ENCODE measurements at regions not wholly inside any gene's neighbourhood (a gene's known extent, or its start where the extent isn't known, plus 50 kb on each side); places are given as distances from the start of the nearest gene placed in this dataset.

DNA sequence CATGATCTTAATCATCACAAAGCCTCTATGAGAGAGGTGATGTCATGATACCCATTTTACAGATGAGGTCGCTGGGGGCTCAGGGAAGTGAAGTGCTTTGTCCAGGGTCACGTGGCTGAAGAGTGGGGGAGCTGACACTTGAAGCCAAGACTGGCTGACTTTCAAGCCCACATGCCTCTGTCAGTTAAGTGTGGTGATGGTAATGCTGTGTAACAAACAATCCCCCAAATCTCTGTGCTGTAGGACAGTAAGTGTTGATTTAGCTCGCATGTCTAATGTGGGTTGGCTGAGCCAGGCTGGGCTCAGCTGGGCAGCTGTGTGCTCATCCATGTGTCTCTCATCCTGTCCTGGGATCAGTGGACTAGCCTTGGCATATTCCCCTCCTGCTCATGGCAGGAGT, 87.1 kb upstream of the GRK3 start:
- Histone ChIP-seq H3K9me3 (ENCODE audit: control extremely low read depth in 1 of 3, control insufficient read depth in 2 of 3, insufficient read depth in 1 of 3, low read length in 2 of 3) (peaks cover 0 to 15% (median 0%) of the 10 kb centered on the region in 3 donors), H4K20me1 (ENCODE audit: control insufficient read depth, insufficient read depth, low read length, poor library complexity, severe bottlenecking) (no peaks in the 10 kb centered on the region), H3K9ac (ENCODE audit: low read length) (no peak overlapping the region), H3K27ac (ENCODE audit: low read length in 2 of 2) (no peak overlapping the region), H3K36me3 (replicated peaks in 1 of 2; ENCODE audit: control extremely low read depth in 1 of 2, control insufficient read depth in 1 of 2, extremely low read depth in 1 of 2, insufficient read depth in 2 of 2, low read length in 1 of 2) (peaks cover 0 to 7% of the 10 kb centered on the region in 2 experiments), H3K4me1 (ENCODE audit: control insufficient read depth in 2 of 2, insufficient read depth in 2 of 2, low read length in 2 of 2) (no peaks in the 10 kb centered on the region), H3K4me3 (ENCODE audit: control extremely low read depth in 1 of 5, extremely low read depth in 1 of 5, insufficient read depth in 1 of 5, low read depth in 2 of 5, low read length in 4 of 5) (no peak overlapping the region), H3K79me2 (ENCODE audit: control insufficient read depth, insufficient read depth, low read length) (no peaks in the 10 kb centered on the region), H2AFZ (ENCODE audit: insufficient read depth, low read depth, low read length, poor library complexity, severe bottlenecking) (no peak overlapping the region), H3K4me2 (replicated peaks; ENCODE audit: low read depth, low read length, poor library complexity, severe bottlenecking) (no peak overlapping the region), H3K27me3 (replicated peaks in 1 of 4; ENCODE audit: control extremely low read depth in 1 of 4, control insufficient read depth in 3 of 4, insufficient read depth in 4 of 4, low read length in 3 of 4) (peaks cover 0 to 3% (median 0%) of the 10 kb centered on the region in 4 experiments)
- DNase-seq (no peak), ATAC-seq (ENCODE audit: low read depth) (no peak)
- 100% methylated on average over 2 of the region's 3 CpGs for WGBS (ENCODE audit: insufficient coverage)
- ChIA-PET POLR2A (no interaction called here), CTCF (interaction anchor here (1.0 kb wide), 1 partner anchor 15 kb away, joined by 3 read pairs; no protein-coding TSS in a partner anchor)
- Mint-ChIP-seq H3K27me3 (no peaks in the 10 kb centered on the region), H3K9me3 (ENCODE audit: insufficient read depth) (no peaks in the 10 kb centered on the region), H3K4me3 (no peak overlapping the region), H3K4me1 (no peaks in the 10 kb centered on the region), H3K27ac (no peak overlapping the region)
- intact Hi-C loops (cut with micrococcal nuclease): no loop called here
- TF ChIP-seq EZH2 (IDR thresholded peaks at IDR 0.05; ENCODE audit: borderline replicate concordance, insufficient read depth, low read depth, low read length, poor library complexity, severe bottlenecking): no peak
- TF ChIP-seq, protein P1, sequence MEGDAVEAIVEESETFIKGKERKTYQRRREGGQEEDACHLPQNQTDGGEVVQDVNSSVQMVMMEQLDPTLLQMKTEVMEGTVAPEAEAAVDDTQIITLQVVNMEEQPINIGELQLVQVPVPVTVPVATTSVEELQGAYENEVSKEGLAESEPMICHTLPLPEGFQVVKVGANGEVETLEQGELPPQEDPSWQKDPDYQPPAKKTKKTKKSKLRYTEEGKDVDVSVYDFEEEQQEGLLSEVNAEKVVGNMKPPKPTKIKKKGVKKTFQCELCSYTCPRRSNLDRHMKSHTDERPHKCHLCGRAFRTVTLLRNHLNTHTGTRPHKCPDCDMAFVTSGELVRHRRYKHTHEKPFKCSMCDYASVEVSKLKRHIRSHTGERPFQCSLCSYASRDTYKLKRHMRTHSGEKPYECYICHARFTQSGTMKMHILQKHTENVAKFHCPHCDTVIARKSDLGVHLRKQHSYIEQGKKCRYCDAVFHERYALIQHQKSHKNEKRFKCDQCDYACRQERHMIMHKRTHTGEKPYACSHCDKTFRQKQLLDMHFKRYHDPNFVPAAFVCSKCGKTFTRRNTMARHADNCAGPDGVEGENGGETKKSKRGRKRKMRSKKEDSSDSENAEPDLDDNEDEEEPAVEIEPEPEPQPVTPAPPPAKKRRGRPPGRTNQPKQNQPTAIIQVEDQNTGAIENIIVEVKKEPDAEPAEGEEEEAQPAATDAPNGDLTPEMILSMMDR (IDR thresholded peaks at IDR 0.05): no peak

DNA sequence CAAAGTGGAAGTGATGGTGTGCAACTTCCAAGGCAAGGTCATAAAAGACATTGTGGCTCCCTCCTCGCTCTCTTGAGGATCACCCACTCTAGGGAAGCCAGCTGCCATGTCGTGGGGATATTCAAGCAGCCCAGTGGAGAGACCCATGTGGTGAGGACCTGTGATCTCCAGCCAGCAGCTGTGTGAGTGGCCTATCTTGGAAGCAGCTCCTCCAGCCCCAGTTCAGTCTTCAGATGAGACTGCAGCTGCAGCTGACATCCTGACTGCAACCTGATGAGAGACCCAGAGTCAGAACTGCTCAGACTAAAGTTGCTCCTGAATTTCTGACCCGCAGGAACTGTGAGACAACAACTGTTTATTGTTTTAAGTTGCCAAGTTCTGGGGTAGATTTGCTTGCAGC, 86.4 kb upstream of the GRK3 start:
- TF ChIP-seq, protein P1 (IDR thresholded peaks at IDR 0.05): no peak
- TF ChIP-seq EZH2 (IDR thresholded peaks at IDR 0.05; ENCODE audit: borderline replicate concordance, insufficient read depth, low read depth, low read length, poor library complexity, severe bottlenecking): no peak
- Histone ChIP-seq H3K79me2 (ENCODE audit: control insufficient read depth, insufficient read depth, low read length) (no peaks in the 10 kb centered on the region), H3K4me3 (ENCODE audit: control extremely low read depth in 1 of 5, extremely low read depth in 1 of 5, insufficient read depth in 1 of 5, low read depth in 2 of 5, low read length in 4 of 5) (no peak overlapping the region), H3K4me1 (ENCODE audit: control insufficient read depth in 2 of 2, insufficient read depth in 2 of 2, low read length in 2 of 2) (no peaks in the 10 kb centered on the region), H2AFZ (ENCODE audit: insufficient read depth, low read depth, low read length, poor library complexity, severe bottlenecking) (no peak overlapping the region), H3K9me3 (ENCODE audit: control extremely low read depth in 1 of 3, control insufficient read depth in 2 of 3, insufficient read depth in 1 of 3, low read length in 2 of 3) (peaks cover 0 to 15% (median 0%) of the 10 kb centered on the region in 3 donors), H3K36me3 (replicated peaks in 1 of 2; ENCODE audit: control extremely low read depth in 1 of 2, control insufficient read depth in 1 of 2, extremely low read depth in 1 of 2, insufficient read depth in 2 of 2, low read length in 1 of 2) (peaks cover 0 to 7% of the 10 kb centered on the region in 2 experiments), H3K27me3 (replicated peaks in 1 of 4; ENCODE audit: control extremely low read depth in 1 of 4, control insufficient read depth in 3 of 4, insufficient read depth in 4 of 4, low read length in 3 of 4) (peaks cover 0 to 3% (median 0%) of the 10 kb centered on the region in 4 experiments), H3K9ac (ENCODE audit: low read length) (no peak overlapping the region), H4K20me1 (ENCODE audit: control insufficient read depth, insufficient read depth, low read length, poor library complexity, severe bottlenecking) (no peaks in the 10 kb centered on the region), H3K27ac (ENCODE audit: low read length in 2 of 2) (no peak overlapping the region), H3K4me2 (replicated peaks; ENCODE audit: low read depth, low read length, poor library complexity, severe bottlenecking) (no peak overlapping the region)
- WGBS (ENCODE audit: insufficient coverage): 86% methylated on average over 3 of the region's 3 CpGs
- DNase-seq (no peak), ATAC-seq (ENCODE audit: low read depth) (no peak)
- Mint-ChIP-seq H3K9me3 (ENCODE audit: insufficient read depth) (no peaks in the 10 kb centered on the region), H3K4me3 (no peak overlapping the region), H3K27ac (no peak overlapping the region), H3K27me3 (no peaks in the 10 kb centered on the region), H3K4me1 (no peaks in the 10 kb centered on the region)
- CTCF ChIA-PET: interaction anchor here (0.8 kb wide), 1 partner anchor 290 kb away, joined by 3 read pairs; no protein-coding TSS in a partner anchor
- intact Hi-C loops (cut with micrococcal nuclease): no loop called here
- POLR2A ChIA-PET: no interaction called here

Data from B cell (primary cell).